ENCODE measurements at regions not wholly inside any gene's neighbourhood (a gene's known extent, or its start where the extent isn't known, plus 50 kb on each side); places are given as distances from the start of the nearest gene placed in this dataset.

DNA sequence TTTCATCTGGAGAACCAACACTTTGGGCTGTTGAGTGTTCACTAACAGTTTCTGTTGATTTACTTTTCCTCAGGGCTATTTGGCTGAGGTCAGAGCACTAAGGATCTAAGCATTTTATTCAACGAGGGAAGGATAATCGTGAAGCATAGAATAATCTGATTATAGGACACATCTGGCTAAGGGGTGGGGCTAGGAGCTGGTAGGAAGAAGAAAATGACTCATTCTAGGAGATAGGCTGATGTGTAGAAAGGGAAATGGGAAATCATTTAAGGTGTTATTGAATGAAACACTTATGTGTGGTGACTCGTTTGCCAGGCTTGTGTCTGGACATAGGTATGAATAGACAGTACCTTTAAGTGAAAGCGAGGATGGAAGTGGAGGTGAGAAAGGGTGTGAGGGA lies 167.2 kb downstream of the ETNK1 start:
- WGBS, 2 donors (ENCODE audit: low coverage in 1 of 2): 58 to 65% methylated on average over 4 of the region's 4 CpGs
- H3K36me3 ChIP-seq: no peaks in the 10 kb centered on the region
- H3K4me3 ChIP-seq: no peak overlapping the region
- H3K27me3 ChIP-seq: no peaks in the 10 kb centered on the region
- no peak for DNase-seq
- intact Hi-C loops (cut with DNase I; ENCODE audit: low total_unique reads): no loop called here
- in situ Hi-C loops (cut with MboI; ENCODE audit: low pct_ligation_motif_present in 1 of 4, low pct_unique_long_range_greater_than_20kb in 1 of 4, low sequenced_read_pairs in 3 of 4): no loop called here
- TF ChIP-seq POLR2A (IDR thresholded peaks at IDR 0.05) (no peak), POLR2AphosphoS5 (IDR thresholded peaks at IDR 0.05) (no peak), EP300 (IDR thresholded peaks at IDR 0.05; ENCODE audit: low read depth) (no peak)
- TF ChIP-seq, protein P1, sequence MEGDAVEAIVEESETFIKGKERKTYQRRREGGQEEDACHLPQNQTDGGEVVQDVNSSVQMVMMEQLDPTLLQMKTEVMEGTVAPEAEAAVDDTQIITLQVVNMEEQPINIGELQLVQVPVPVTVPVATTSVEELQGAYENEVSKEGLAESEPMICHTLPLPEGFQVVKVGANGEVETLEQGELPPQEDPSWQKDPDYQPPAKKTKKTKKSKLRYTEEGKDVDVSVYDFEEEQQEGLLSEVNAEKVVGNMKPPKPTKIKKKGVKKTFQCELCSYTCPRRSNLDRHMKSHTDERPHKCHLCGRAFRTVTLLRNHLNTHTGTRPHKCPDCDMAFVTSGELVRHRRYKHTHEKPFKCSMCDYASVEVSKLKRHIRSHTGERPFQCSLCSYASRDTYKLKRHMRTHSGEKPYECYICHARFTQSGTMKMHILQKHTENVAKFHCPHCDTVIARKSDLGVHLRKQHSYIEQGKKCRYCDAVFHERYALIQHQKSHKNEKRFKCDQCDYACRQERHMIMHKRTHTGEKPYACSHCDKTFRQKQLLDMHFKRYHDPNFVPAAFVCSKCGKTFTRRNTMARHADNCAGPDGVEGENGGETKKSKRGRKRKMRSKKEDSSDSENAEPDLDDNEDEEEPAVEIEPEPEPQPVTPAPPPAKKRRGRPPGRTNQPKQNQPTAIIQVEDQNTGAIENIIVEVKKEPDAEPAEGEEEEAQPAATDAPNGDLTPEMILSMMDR (IDR thresholded peaks at IDR 0.05): no peak
- H3K9me3 ChIP-seq: no peaks in the 10 kb centered on the region
- no peaks in the 10 kb centered on the region for H3K4me1 ChIP-seq
- no peak overlapping the region for H3K27ac ChIP-seq

DNA sequence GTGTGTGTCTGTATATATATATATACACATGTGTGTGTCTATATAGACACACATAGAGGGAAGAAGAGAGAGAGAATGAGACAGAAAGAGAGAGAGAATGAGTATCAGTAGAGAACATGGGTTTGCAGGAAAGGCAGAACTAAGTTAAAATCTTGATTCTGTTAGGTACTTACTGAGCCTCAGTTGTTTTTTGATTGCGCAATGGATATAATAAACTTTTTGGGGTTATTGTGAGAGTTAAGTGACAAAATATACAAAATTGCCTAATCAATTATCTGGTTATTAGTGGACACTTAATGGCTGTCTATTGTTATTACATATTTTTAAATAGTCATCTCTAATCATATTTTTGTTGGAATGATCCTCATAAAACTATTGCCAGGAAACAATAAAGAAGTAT lies 169.0 kb downstream of the ETNK1 start:
- Histone ChIP-seq H3K4me1 (no peaks in the 10 kb centered on the region), H3K9me3 (no peaks in the 10 kb centered on the region), H3K27ac (no peak overlapping the region), H3K36me3 (no peaks in the 10 kb centered on the region), H3K27me3 (no peaks in the 10 kb centered on the region), H3K4me3 (no peak overlapping the region)
- in situ Hi-C loops (cut with MboI; ENCODE audit: low pct_ligation_motif_present in 1 of 4, low pct_unique_long_range_greater_than_20kb in 1 of 4, low sequenced_read_pairs in 3 of 4): no loop called here
- 67 to 100% methylated on average over 1 of the region's 1 CpG for WGBS, 2 donors (ENCODE audit: low coverage in 1 of 2)
- DNase-seq: no peak
- intact Hi-C loops (cut with DNase I; ENCODE audit: low total_unique reads): no loop called here
- no peak for TF ChIP-seq POLR2AphosphoS5 (IDR thresholded peaks at IDR 0.05)
- TF ChIP-seq POLR2A (IDR thresholded peaks at IDR 0.05): no peak

DNA sequence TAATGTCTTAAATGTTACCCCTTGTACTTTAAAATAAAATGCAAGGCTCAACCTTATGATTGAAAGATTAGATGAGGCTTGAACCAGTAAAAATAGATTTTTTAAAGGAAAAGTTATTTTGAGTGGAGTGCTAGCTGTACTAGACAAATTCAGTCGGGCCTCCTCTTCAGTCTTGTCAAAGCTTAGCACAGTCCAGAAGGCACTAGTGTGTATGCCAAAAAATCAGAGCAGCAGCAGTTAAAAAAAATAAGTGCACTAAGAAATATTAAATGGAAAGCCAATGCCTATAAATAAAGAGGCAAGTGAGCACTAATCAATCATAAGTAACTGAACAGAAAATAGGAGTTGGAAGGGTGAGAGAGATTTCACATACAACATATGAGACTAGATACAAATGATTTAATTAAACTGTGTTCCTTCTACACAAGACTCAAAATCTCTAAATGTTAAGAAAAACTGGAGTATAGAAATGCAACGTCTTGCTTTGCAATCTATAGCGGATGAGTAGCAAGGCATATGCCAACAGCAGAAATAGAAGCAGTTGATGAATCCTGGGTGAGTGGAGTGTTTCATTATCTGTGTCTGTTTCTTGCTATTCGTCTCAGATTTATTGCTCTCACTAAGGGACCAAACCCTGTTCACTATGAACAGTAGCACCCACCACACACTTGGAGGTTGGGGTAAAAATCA lies 172.1 kb downstream of the ETNK1 start:
- Histone ChIP-seq H3K4me3 (no peak overlapping the region), H3K36me3 (no peaks in the 10 kb centered on the region)
- in situ Hi-C loops (cut with MboI; ENCODE audit: low pct_ligation_motif_present in 1 of 4, low pct_unique_long_range_greater_than_20kb in 1 of 4, low sequenced_read_pairs in 3 of 4): no loop called here

DNA sequence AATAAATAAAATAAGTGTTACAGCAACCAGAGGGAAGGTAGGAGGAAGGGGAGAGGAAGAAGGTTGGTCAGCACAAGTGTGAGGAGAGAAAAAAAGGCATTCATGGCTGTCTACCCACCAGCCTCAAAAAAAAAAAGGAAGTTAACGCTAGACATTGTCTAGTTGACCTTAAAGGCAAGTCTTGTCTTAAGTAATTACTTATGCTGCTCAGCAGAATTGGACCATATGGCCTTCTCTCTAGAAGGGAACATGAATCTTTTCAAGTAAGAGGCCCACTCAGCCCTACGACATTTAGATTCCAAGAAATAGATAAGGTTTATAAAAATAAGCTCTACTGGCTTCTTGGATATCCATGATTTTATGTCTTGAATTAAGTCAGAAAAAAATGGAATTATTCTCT lies 172.7 kb downstream of the ETNK1 start:
- no peaks in the 10 kb centered on the region for H3K9me3 ChIP-seq
- no peaks in the 10 kb centered on the region for H3K27me3 ChIP-seq
- no peak overlapping the region for H3K4me3 ChIP-seq
- H3K4me1 ChIP-seq: no peaks in the 10 kb centered on the region
- no peaks in the 10 kb centered on the region for H3K36me3 ChIP-seq
- no peak overlapping the region for H3K27ac ChIP-seq
- in situ Hi-C loops (cut with MboI; ENCODE audit: low pct_ligation_motif_present in 1 of 4, low pct_unique_long_range_greater_than_20kb in 1 of 4, low sequenced_read_pairs in 3 of 4): no loop called here
- DNase-seq: no peak
- TF ChIP-seq, protein P1 (IDR thresholded peaks at IDR 0.05): no peak
- no peak for TF ChIP-seq EP300 (IDR thresholded peaks at IDR 0.05; ENCODE audit: low read depth)
- TF ChIP-seq POLR2A (IDR thresholded peaks at IDR 0.05): no peak
- TF ChIP-seq POLR2AphosphoS5 (IDR thresholded peaks at IDR 0.05): no peak
- intact Hi-C loops (cut with DNase I; ENCODE audit: low total_unique reads): no loop called here
- WGBS, 2 donors (ENCODE audit: low coverage in 1 of 2): 52 to 61% methylated on average over 2 of the region's 2 CpGs

More for the DNA sequence above, 172.1 kb downstream of the ETNK1 start:
- TF ChIP-seq, protein P1 (IDR thresholded peaks at IDR 0.05): no peak
- TF ChIP-seq POLR2A (IDR thresholded peaks at IDR 0.05) (no peak), POLR2AphosphoS5 (IDR thresholded peaks at IDR 0.05) (no peak), EP300 (IDR thresholded peaks at IDR 0.05; ENCODE audit: low read depth) (no peak)
- Histone ChIP-seq H3K27me3 (no peaks in the 10 kb centered on the region), H3K4me1 (no peaks in the 10 kb centered on the region), H3K9me3 (no peaks in the 10 kb centered on the region), H3K27ac (no peak overlapping the region)
- intact Hi-C loops (cut with DNase I; ENCODE audit: low total_unique reads): no loop called here
- no peak for DNase-seq
- WGBS, 2 donors (ENCODE audit: low coverage in 1 of 2): 69 to 71% methylated on average over 4 of the region's 4 CpGs

DNA sequence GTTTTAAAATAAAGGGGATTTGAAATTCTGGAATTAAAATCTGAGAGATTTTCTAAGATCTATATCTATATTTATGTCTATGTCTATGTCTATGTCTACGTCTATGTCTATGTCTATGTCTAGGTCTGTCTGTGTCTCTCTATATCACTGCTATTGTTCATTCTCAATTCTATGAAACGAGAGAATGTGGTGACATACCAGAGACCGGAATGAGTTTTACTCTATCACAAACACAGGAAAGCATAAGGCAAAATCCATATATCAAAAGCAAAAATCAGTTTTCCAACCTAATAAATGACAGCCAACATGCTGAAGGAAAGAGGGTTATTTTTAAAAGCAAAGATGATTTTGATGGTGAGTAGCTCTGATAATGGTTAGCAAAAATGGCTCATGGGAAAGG lies 173.1 kb downstream of the ETNK1 start:
- 77 to 85% methylated on average over 3 of the region's 3 CpGs for WGBS, 2 donors (ENCODE audit: low coverage in 1 of 2)
- intact Hi-C loops (cut with DNase I; ENCODE audit: low total_unique reads): no loop called here
- H3K9me3 ChIP-seq: no peaks in the 10 kb centered on the region
- H3K36me3 ChIP-seq: no peaks in the 10 kb centered on the region
- no peak overlapping the region for H3K4me3 ChIP-seq
- no peak for DNase-seq
- no peaks in the 10 kb centered on the region for H3K27me3 ChIP-seq
- no peaks in the 10 kb centered on the region for H3K4me1 ChIP-seq
- TF ChIP-seq EP300 (IDR thresholded peaks at IDR 0.05; ENCODE audit: low read depth) (no peak), POLR2AphosphoS5 (IDR thresholded peaks at IDR 0.05) (no peak), POLR2A (IDR thresholded peaks at IDR 0.05) (no peak)
- TF ChIP-seq, protein P1 (IDR thresholded peaks at IDR 0.05): no peak
- in situ Hi-C loops (cut with MboI; ENCODE audit: low pct_ligation_motif_present in 1 of 4, low pct_unique_long_range_greater_than_20kb in 1 of 4, low sequenced_read_pairs in 3 of 4): no loop called here
- H3K27ac ChIP-seq: no peak overlapping the region
